Small intestine (tissue), 7 donors: ENCODE measurements at regions not wholly inside any gene's neighbourhood (a gene's known extent, or its start where the extent isn't known, plus 50 kb on each side); places are given as distances from the start of the nearest gene placed in this dataset.

Experiments
- DNase-seq, 2 donors: peaks; one replicate each; pipeline versions ENCODE4 v3.0.0 to v3.0.0-alpha.2; 2013
- FAIRE-seq: peaks from 2 replicates; lab custom pipeline; 2012; peaks lifted over from hg19 to GRCh38; lab: Jason Lieb, UNC
- H3K27ac ChIP-seq, 3 donors: one replicate each; pipeline ENCODE4 v1.5.1; 2013; ENCODE audit warnings: low read length in 2 of 3, mild to moderate bottlenecking in 2 of 3, control low read depth in 1 of 3, inconsistent platforms in 1 of 3, low read depth in 1 of 3, moderate library complexity in 1 of 3
- H3K27me3 ChIP-seq, 3 donors: one replicate each; pipeline ENCODE4 v1.6.1; 2013; ENCODE audit warnings: low read length in 3 of 3, inconsistent platforms in 1 of 3; ENCODE audit not compliant: control insufficient read depth in 3 of 3, insufficient read depth in 3 of 3
- H3K36me3 ChIP-seq, 3 donors: one replicate each; pipeline ENCODE4 v1.6.1; 2013; ENCODE audit warnings: low read length in 3 of 3, inconsistent platforms in 1 of 3, low read depth in 1 of 3, mild to moderate bottlenecking in 1 of 3, moderate library complexity in 1 of 3; ENCODE audit not compliant: control insufficient read depth in 3 of 3, insufficient read depth in 2 of 3
- H3K4me1 ChIP-seq, 3 donors: one replicate each; pipeline ENCODE4 v1.6.1; 2013; ENCODE audit warnings: low read length in 2 of 3, inconsistent platforms in 1 of 3, low read depth in 1 of 3, mild to moderate bottlenecking in 1 of 3, moderate library complexity in 1 of 3; ENCODE audit not compliant: control insufficient read depth in 3 of 3, insufficient read depth in 2 of 3
- H3K4me3 ChIP-seq, 3 donors: one replicate each; pipeline ENCODE4 v1.5.1; 2013; ENCODE audit warnings: low read length in 3 of 3, control low read depth in 1 of 3, inconsistent platforms in 1 of 3, low read depth in 1 of 3, mild to moderate bottlenecking in 1 of 3, moderate library complexity in 1 of 3
- H3K9me3 ChIP-seq, 2 donors: one replicate each; pipeline ENCODE4 v1.6.1; 2013; ENCODE audit warnings: low read depth in 1 of 2, low read length in 1 of 2; ENCODE audit not compliant: control insufficient read depth in 2 of 2, insufficient read depth in 1 of 2
- WGBS, 3 donors: extraction: QIAGEN DNeasy Blood & Tissue Kit; methylation state at CpG; one replicate each; pipeline ENCODE4 v1.1.7; 2013; 5-methylcytosine and 5-hydroxymethylcytosine counted together
- donor health status: healthy with polysubstance abuse.
- donor health status: control.
- donor health status: control.
- donor health status: Bipolar disorder and iron deficiency.
- donor health status: healthy.

GRCh38 chr16:48445782-48446533 lies 60.7 kb upstream of the SIAH1 start:
- Histone ChIP-seq H3K4me1 (peaks cover 0 to 3% (median 0%) of the 10 kb centered on the region in 3 donors), H3K27ac (no peak overlapping the region), H3K4me3 (no peak overlapping the region), H3K9me3 (no peaks in the 10 kb centered on the region), H3K36me3 (no peaks in the 10 kb centered on the region), H3K27me3 (no peaks in the 10 kb centered on the region)
- WGBS, 3 donors = 88 to 90% (median 89%) methylated on average over 8 of the region's 8 CpGs
- FAIRE-seq = no peak
- DNase-seq = no peak

DNA sequence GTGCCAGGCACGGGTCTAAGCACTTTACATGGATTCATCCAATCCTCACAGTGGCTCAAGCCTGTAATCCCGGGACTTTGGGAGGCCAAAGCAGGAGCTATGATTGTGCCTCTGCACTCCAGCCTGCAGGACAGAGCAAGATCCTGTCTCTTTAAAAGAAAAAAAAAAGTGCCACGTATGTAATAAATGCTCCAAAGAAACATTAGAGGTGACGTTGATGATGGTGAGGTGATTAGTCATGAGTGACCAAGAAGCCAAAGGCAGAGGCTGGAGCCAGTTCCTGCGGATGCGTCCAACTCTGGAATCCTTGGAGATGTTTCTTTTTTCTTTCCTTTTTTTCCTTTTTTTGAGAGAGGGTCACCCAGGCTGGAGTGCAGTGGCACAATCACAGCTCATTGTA lies 59.4 kb upstream of the SIAH1 start:
- Histone ChIP-seq H3K4me3 (no peak overlapping the region), H3K36me3 (no peaks in the 10 kb centered on the region), H3K4me1 (peaks cover 0 to 3% (median 0%) of the 10 kb centered on the region in 3 donors), H3K27me3 (no peaks in the 10 kb centered on the region), H3K27ac (peak overlapping the region in 1 of 3 donors; percentile 66), H3K9me3 (no peaks in the 10 kb centered on the region)
- FAIRE-seq (no peak), DNase-seq (peak; percentile 11 to 34)
- 43 to 59% (median 57%) methylated on average over 6 of the region's 6 CpGs for whole genome bisulfite sequencing, 3 donors

GRCh38 chr16:48442379-48442778 lies 57.2 kb upstream of the SIAH1 start:
- Histone ChIP-seq H3K27ac (no peak overlapping the region), H3K4me3 (no peak overlapping the region), H3K36me3 (no peaks in the 10 kb centered on the region), H3K9me3 (no peaks in the 10 kb centered on the region), H3K4me1 (peaks cover 0 to 3% (median 0%) of the 10 kb centered on the region in 3 donors), H3K27me3 (no peaks in the 10 kb centered on the region)
- DNase-seq (no peak), FAIRE-seq (no peak)

- peaks cover 0 to 3% (median 0%) of the 10 kb centered on the region in 3 donors for H3K4me1 ChIP-seq
- no peaks in the 10 kb centered on the region for H3K27me3 ChIP-seq
- H3K4me3 ChIP-seq = no peak overlapping the region
- DNase-seq (no peak), FAIRE-seq (no peak)
- H3K36me3 ChIP-seq = no peaks in the 10 kb centered on the region
- 72 to 84% (median 76%) methylated on average over 5 of the region's 5 CpGs for WGBS, 3 donors
- no peaks in the 10 kb centered on the region for H3K9me3 ChIP-seq
- no peak overlapping the region for H3K27ac ChIP-seq
These were observed 56.7 kb upstream of the SIAH1 start for GRCh38 chr16:48441863-48442279.

GRCh38 chr16:48441106-48441505 lies 55.9 kb upstream of the SIAH1 start:
- Histone ChIP-seq H3K27ac (no peak overlapping the region), H3K9me3 (no peaks in the 10 kb centered on the region), H3K36me3 (no peaks in the 10 kb centered on the region), H3K27me3 (no peaks in the 10 kb centered on the region), H3K4me1 (peaks cover 0 to 3% (median 0%) of the 10 kb centered on the region in 3 donors), H3K4me3 (no peak overlapping the region)
- WGBS, 3 donors = 82 to 86% (median 84%) methylated on average over 6 of the region's 6 CpGs
- DNase-seq (no peak), FAIRE-seq (no peak)

DNA sequence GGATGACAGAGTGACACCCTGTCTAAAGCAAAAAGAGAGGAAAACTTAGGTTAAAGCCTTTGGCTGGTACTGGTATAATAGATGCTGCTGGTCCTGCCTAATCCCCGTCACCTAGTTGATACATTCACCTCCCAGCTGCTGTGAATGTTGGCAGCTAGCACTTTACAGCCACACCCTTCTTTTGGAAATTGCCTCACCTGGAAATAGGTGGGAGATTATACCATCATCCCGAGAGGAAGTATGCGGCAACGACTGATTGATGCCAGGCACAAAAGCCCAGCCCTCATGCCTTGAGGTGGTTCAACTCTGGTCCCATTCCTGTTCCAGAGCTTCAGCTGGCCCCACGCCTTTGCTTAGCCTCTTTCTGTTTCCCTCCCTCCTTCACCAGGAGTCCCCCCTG lies 53.2 kb upstream of the SIAH1 start:
- no peak overlapping the region for H3K4me3 ChIP-seq
- no peaks in the 10 kb centered on the region for H3K4me1 ChIP-seq
- FAIRE-seq = no peak
- DNase-seq = no peak
- no peaks in the 10 kb centered on the region for H3K9me3 ChIP-seq
- no peaks in the 10 kb centered on the region for H3K27me3 ChIP-seq
- 28 to 76% (median 56%) methylated on average over 5 of the region's 5 CpGs for WGBS, 3 donors
- no peaks in the 10 kb centered on the region for H3K36me3 ChIP-seq
- H3K27ac ChIP-seq = no peak overlapping the region

DNA sequence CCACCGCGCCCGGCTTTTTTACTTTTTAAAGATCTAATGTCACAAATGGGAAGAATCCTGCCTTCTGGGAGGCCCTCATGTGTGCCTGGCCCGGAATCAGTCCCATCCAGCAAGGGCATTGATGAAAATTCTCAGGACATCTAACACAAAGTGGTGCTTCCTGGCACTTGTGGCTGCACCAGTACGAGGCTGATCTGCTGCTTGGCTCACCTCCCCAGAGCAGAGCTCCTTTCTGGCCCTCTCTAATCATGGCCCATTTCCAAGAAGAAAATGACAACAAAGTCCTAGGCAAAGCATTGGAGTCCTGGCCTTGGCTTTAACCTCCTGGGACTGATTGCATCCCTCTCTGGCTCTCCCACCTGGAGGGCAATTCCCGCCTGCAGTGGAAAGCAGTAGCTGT lies 50.7 kb upstream of the SIAH1 start:
- no peak for FAIRE-seq
- no peaks in the 10 kb centered on the region for H3K9me3 ChIP-seq
- no peaks in the 10 kb centered on the region for H3K27me3 ChIP-seq
- no peaks in the 10 kb centered on the region for H3K4me1 ChIP-seq
- no peak for DNase-seq
- no peak overlapping the region for H3K4me3 ChIP-seq
- no peaks in the 10 kb centered on the region for H3K36me3 ChIP-seq
- no peak overlapping the region for H3K27ac ChIP-seq
- WGBS, 3 donors = 76 to 84% (median 79%) methylated on average over 6 of the region's 6 CpGs

GRCh38 chr16:48435318-48435680 lies 50.1 kb upstream of the SIAH1 start:
- H3K4me1 ChIP-seq = no peaks in the 10 kb centered on the region
- H3K9me3 ChIP-seq = no peaks in the 10 kb centered on the region
- FAIRE-seq (no peak), DNase-seq (no peak)
- H3K27ac ChIP-seq = no peak overlapping the region
- H3K27me3 ChIP-seq = no peaks in the 10 kb centered on the region
- 74 to 76% (median 74%) methylated on average over 7 of the region's 7 CpGs for WGBS, 3 donors
- H3K4me3 ChIP-seq = no peak overlapping the region
- H3K36me3 ChIP-seq = no peaks in the 10 kb centered on the region
